Fibroblast of mammary gland (primary cell): ENCODE measurements at regions not wholly inside any gene's neighbourhood (a gene's known extent, or its start where the extent isn't known, plus 50 kb on each side); places are given as distances from the start of the nearest gene placed in this dataset.

Source experiments
- DNase-seq: peaks from one replicate; pipeline ENCODE4 v3.0.0-alpha.2; 2010; ENCODE audit warnings: low read depth
- H3K4me3 ChIP-seq: 2 replicates; pipeline ENCODE4 v1.5.1; 2011; ENCODE audit warnings: low read depth, mild to moderate bottlenecking, low read length, moderate library complexity; ENCODE audit not compliant: control insufficient read depth
- CTCF ChIP-seq: conservative IDR thresholded peaks from 2 replicates; pipeline ENCODE4 v1.5.1; 2011; ENCODE audit warnings: low read depth, low read length, inconsistent platforms; ENCODE audit not compliant: control insufficient read depth, insufficient read depth

GRCh38 chr6:12506159-12506558 is 210.4 kb upstream of the PHACTR1 start:
- TF ChIP-seq CTCF = no peak
- no peak overlapping the region for H3K4me3 ChIP-seq
- DNase-seq = no peak

- H3K4me3 ChIP-seq = no peak overlapping the region
- TF ChIP-seq CTCF = no peak
- no peak for DNase-seq
Observed at GRCh38 chr6:12507636-12508035, 208.9 kb upstream of the PHACTR1 start.

- no peak for DNase-seq
- TF ChIP-seq CTCF = no peak
Observed at GRCh38 chr6:12508553-12508952, 208.0 kb upstream of the PHACTR1 start.

GRCh38 chr6:12509060-12509459 is 207.5 kb upstream of the PHACTR1 start:
- no peak for DNase-seq
- H3K4me3 ChIP-seq = no peak overlapping the region
- TF ChIP-seq CTCF = no peak

More at GRCh38 chr6:12508553-12508952, 208.0 kb upstream of the PHACTR1 start:
- no peak overlapping the region for H3K4me3 ChIP-seq

GRCh38 chr6:12516070-12516469 is 200.5 kb upstream of the PHACTR1 start:
- TF ChIP-seq CTCF = no peak
- no peak overlapping the region for H3K4me3 ChIP-seq
- DNase-seq = no peak

- H3K4me3 ChIP-seq = no peak overlapping the region
- DNase-seq = no peak
- TF ChIP-seq CTCF = no peak
Observed at GRCh38 chr6:12522347-12522746, 194.2 kb upstream of the PHACTR1 start.

GRCh38 chr6:12523726-12524125 is 192.8 kb upstream of the PHACTR1 start:
- DNase-seq = no peak
- no peak overlapping the region for H3K4me3 ChIP-seq
- TF ChIP-seq CTCF = no peak
